Mammary epithelial cell (primary cell): ENCODE measurements at regions not wholly inside any gene's neighbourhood (a gene's known extent, or its start where the extent isn't known, plus 50 kb on each side); places are given as distances from the start of the nearest gene placed in this dataset.

Experiments
- EZH2 ChIP-seq: IDR thresholded peaks from 2 replicates; pipeline ENCODE4 v1.6.1; 2012; ENCODE audit warnings: low read length, inconsistent platforms, borderline replicate concordance
- TF ChIP-seq, protein P1 (sequence below), 2 donors: IDR thresholded peaks in 1 of 2; conservative IDR thresholded peaks in 1 of 2; 2 replicates each; pipeline ENCODE4 v1.5.1; 2011 to 2012; ENCODE audit warnings: inconsistent platforms in 2 of 2, low read length in 2 of 2, mild to moderate bottlenecking in 2 of 2, control low read depth in 1 of 2, low read depth in 1 of 2; ENCODE audit not compliant: insufficient read depth in 1 of 2; ENCODE audit errors: extremely low read depth in 1 of 2

DNA sequence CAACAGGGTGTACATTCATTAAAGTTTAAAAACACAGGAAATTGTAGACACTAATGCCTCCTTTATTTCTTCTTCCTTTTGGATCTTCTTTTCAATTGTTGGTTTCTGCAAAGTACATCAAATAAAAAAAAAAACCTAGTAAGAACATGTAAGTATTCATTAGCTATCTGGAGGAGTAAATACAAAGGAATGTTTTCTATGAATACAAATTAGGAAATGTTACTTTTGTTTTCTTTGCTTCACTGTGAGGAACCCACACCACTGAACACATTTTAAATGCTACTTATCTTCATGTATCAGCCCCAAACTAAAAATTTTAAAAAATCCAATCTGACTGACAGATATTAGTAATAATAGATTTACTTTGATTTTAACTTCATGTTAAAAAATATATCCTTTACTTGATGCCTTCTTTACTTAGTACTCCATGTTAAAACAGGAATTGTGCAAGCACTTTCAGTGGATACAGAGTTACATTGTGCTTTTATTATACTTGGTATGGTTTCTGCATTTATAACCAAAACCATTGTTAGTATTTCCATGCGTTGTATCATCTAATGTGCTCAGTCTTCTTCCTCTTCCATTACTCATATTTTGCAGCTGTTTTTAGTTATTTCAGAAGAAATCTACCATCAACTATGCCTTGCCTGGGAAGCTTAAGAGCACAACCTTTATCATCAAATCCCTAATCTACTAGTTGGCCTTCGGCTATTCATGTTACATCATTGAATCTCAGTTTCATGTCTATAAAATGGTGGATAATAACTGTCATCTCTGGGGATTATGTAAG, 236.9 kb upstream of the DPYD start:
- TF ChIP-seq, protein P1, sequence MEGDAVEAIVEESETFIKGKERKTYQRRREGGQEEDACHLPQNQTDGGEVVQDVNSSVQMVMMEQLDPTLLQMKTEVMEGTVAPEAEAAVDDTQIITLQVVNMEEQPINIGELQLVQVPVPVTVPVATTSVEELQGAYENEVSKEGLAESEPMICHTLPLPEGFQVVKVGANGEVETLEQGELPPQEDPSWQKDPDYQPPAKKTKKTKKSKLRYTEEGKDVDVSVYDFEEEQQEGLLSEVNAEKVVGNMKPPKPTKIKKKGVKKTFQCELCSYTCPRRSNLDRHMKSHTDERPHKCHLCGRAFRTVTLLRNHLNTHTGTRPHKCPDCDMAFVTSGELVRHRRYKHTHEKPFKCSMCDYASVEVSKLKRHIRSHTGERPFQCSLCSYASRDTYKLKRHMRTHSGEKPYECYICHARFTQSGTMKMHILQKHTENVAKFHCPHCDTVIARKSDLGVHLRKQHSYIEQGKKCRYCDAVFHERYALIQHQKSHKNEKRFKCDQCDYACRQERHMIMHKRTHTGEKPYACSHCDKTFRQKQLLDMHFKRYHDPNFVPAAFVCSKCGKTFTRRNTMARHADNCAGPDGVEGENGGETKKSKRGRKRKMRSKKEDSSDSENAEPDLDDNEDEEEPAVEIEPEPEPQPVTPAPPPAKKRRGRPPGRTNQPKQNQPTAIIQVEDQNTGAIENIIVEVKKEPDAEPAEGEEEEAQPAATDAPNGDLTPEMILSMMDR (conservative IDR thresholded peaks at IDR 0.05 in 1 of 2, IDR thresholded peaks at IDR 0.05 in 1 of 2; ENCODE audit: extremely low read depth in 1 of 2, insufficient read depth in 1 of 2, low read depth in 1 of 2, low read length in 2 of 2), result no peak
- TF ChIP-seq EZH2, result no peak
